ENCODE measurements at regions not wholly inside any gene's neighbourhood (a gene's known extent, or its start where the extent isn't known, plus 50 kb on each side); places are given as distances from the start of the nearest gene placed in this dataset.

- Histone ChIP-seq H4K20me1 (ENCODE audit: insufficient read depth) (no peaks in the 10 kb centered on the region), H3K27ac (ENCODE audit: low read depth in 2 of 2, low read length in 1 of 2) (no peak overlapping the region), H3K9me2 (no peaks in the 10 kb centered on the region), H3K79me2 (ENCODE audit: insufficient read depth) (no peaks in the 10 kb centered on the region), H3F3A (replicated peaks; ENCODE audit: insufficient read depth) (no peaks in the 10 kb centered on the region), H3K4me1 (ENCODE audit: control insufficient read depth in 1 of 2, insufficient read depth in 2 of 2, low read depth in 1 of 2, low read length in 1 of 2) (no peaks in the 10 kb centered on the region), H3K9me3 (no peaks in the 10 kb centered on the region), H3K9ac (no peak overlapping the region), H3K4me3 (ENCODE audit: low read depth in 2 of 2, low read length in 1 of 2) (no peak overlapping the region), H3K36me3 (replicated peaks in 1 of 2; ENCODE audit: control insufficient read depth in 1 of 2, insufficient read depth in 2 of 2, low read length in 1 of 2) (no peaks in the 10 kb centered on the region), H3K4me2 (no peak overlapping the region), H2AFZ (ENCODE audit: low read depth) (no peak overlapping the region), H3K27me3 (ENCODE audit: insufficient read depth) (no peaks in the 10 kb centered on the region)
- ChIA-PET POLR2A (no interaction called here), CTCF (no interaction called here)
- no peak for DNase-seq
- no peak for TF ChIP-seq JUND (IDR thresholded peaks at IDR 0.05)
- no peak for TF ChIP-seq CHD2 (IDR thresholded peaks at IDR 0.05; ENCODE audit: low read length, partially characterized antibody)
- no peak for TF ChIP-seq EP300 (IDR thresholded peaks at IDR 0.05; ENCODE audit: borderline replicate concordance in 1 of 2, low read depth in 1 of 2, low read length in 1 of 2)
- TF ChIP-seq RCOR1 (IDR thresholded peaks at IDR 0.05; ENCODE audit: low read length): no peak
- TF ChIP-seq, protein P1, sequence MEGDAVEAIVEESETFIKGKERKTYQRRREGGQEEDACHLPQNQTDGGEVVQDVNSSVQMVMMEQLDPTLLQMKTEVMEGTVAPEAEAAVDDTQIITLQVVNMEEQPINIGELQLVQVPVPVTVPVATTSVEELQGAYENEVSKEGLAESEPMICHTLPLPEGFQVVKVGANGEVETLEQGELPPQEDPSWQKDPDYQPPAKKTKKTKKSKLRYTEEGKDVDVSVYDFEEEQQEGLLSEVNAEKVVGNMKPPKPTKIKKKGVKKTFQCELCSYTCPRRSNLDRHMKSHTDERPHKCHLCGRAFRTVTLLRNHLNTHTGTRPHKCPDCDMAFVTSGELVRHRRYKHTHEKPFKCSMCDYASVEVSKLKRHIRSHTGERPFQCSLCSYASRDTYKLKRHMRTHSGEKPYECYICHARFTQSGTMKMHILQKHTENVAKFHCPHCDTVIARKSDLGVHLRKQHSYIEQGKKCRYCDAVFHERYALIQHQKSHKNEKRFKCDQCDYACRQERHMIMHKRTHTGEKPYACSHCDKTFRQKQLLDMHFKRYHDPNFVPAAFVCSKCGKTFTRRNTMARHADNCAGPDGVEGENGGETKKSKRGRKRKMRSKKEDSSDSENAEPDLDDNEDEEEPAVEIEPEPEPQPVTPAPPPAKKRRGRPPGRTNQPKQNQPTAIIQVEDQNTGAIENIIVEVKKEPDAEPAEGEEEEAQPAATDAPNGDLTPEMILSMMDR (IDR thresholded peaks at IDR 0.05): no peak
- no peak for TF ChIP-seq RAD21 (IDR thresholded peaks at IDR 0.05; ENCODE audit: low read length)
- no peak for TF ChIP-seq ELF1 (IDR thresholded peaks at IDR 0.05)
- no peak for TF ChIP-seq SMC3 (IDR thresholded peaks at IDR 0.05; ENCODE audit: low read depth, low read length)
- no peak for TF ChIP-seq FOSL2 (IDR thresholded peaks at IDR 0.05; ENCODE audit: borderline replicate concordance, low read depth)
- no peak for TF ChIP-seq PBX3 (IDR thresholded peaks at IDR 0.05)
- no peak for TF ChIP-seq MXI1 (IDR thresholded peaks at IDR 0.05; ENCODE audit: low read depth, low read length)
- WGBS (ENCODE audit: low lambda C conversion rate): 11% methylated on average over 1 of the region's 1 CpG
Observed at GRCh38 chr4:91653067-91653466, 650.7 kb upstream of the GRID2 start.

DNA sequence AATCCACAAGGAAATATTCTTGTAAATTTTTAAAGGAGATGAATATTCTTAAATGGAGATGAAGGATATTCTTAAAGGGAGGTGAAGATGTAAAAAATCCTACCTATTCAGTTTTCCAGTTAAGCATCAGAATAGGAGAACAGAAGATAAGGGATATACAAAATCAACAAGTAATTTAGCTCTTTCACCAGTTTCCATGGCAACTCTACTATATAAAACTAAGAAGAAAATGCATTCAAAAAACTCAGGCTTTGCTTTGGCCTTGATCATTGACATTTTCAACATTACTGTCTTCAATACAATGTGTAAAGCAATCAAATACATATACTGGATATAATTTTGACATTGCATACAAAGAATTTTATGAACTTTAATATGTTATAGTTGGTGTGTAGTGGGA, 622.7 kb upstream of the GRID2 start:
- Histone ChIP-seq H3K27me3 (ENCODE audit: insufficient read depth) (no peaks in the 10 kb centered on the region), H3F3A (replicated peaks; ENCODE audit: insufficient read depth) (no peaks in the 10 kb centered on the region), H3K9ac (no peak overlapping the region), H3K4me3 (ENCODE audit: low read depth in 2 of 2, low read length in 1 of 2) (no peak overlapping the region), H3K36me3 (replicated peaks in 1 of 2; ENCODE audit: control insufficient read depth in 1 of 2, insufficient read depth in 2 of 2, low read length in 1 of 2) (no peaks in the 10 kb centered on the region), H3K79me2 (ENCODE audit: insufficient read depth) (no peaks in the 10 kb centered on the region), H2AFZ (ENCODE audit: low read depth) (no peak overlapping the region), H3K9me2 (no peaks in the 10 kb centered on the region; the same call in 1 of the 2 replicates), H3K4me2 (no peak overlapping the region), H4K20me1 (ENCODE audit: insufficient read depth) (no peaks in the 10 kb centered on the region), H3K9me3 (no peaks in the 10 kb centered on the region), H3K27ac (ENCODE audit: low read depth in 2 of 2, low read length in 1 of 2) (no peak overlapping the region), H3K4me1 (ENCODE audit: control insufficient read depth in 1 of 2, insufficient read depth in 2 of 2, low read depth in 1 of 2, low read length in 1 of 2) (no peaks in the 10 kb centered on the region; a peak in 1 of 4 replicates)
- ChIA-PET CTCF (interaction anchor here (1.0 kb wide), 1 partner anchor 1262 kb away, joined by 3 read pairs; no protein-coding TSS in a partner anchor), POLR2A (no interaction called here)
- no peak for DNase-seq
- TF ChIP-seq NFIC (IDR thresholded peaks at IDR 0.05; ENCODE audit: borderline replicate concordance): no peak
- TF ChIP-seq CHD2 (IDR thresholded peaks at IDR 0.05; ENCODE audit: low read length, partially characterized antibody): no peak
- TF ChIP-seq RXRA (IDR thresholded peaks at IDR 0.05; ENCODE audit: borderline replicate concordance, low read depth): no peak
- no peak for TF ChIP-seq SMC3 (IDR thresholded peaks at IDR 0.05; ENCODE audit: low read depth, low read length)
- TF ChIP-seq RAD21 (IDR thresholded peaks at IDR 0.05; ENCODE audit: low read length): no peak
- TF ChIP-seq, protein P2, sequence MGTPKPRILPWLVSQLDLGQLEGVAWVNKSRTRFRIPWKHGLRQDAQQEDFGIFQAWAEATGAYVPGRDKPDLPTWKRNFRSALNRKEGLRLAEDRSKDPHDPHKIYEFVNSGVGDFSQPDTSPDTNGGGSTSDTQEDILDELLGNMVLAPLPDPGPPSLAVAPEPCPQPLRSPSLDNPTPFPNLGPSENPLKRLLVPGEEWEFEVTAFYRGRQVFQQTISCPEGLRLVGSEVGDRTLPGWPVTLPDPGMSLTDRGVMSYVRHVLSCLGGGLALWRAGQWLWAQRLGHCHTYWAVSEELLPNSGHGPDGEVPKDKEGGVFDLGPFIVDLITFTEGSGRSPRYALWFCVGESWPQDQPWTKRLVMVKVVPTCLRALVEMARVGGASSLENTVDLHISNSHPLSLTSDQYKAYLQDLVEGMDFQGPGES (IDR thresholded peaks at IDR 0.05; ENCODE audit: low read depth, low read length): no peak
- TF ChIP-seq MXI1 (IDR thresholded peaks at IDR 0.05; ENCODE audit: low read depth, low read length): no peak
- TF ChIP-seq PBX3 (IDR thresholded peaks at IDR 0.05): no peak
- TF ChIP-seq, protein P3, sequence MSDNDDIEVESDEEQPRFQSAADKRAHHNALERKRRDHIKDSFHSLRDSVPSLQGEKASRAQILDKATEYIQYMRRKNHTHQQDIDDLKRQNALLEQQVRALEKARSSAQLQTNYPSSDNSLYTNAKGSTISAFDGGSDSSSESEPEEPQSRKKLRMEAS (IDR thresholded peaks at IDR 0.05; ENCODE audit: low read depth): no peak

All from SK-N-SH (cell line).